GM21529 (cell line): ENCODE measurements at regions not wholly inside any gene's neighbourhood (a gene's known extent, or its start where the extent isn't known, plus 50 kb on each side); places are given as distances from the start of the nearest gene placed in this dataset.
"Not testable (repeated sequence)": the region's sequence is repeated elsewhere in the genome, so short reads cannot be mapped to it uniquely, and the experiment has no call there.

ENCODE experiments used
- ATAC-seq: cut with Tn5 transposase; IDR thresholded peaks from one replicate; pipeline ENCODE4 v1.9.1; 2021; ENCODE audit not compliant: unreplicated experiment

DNA sequence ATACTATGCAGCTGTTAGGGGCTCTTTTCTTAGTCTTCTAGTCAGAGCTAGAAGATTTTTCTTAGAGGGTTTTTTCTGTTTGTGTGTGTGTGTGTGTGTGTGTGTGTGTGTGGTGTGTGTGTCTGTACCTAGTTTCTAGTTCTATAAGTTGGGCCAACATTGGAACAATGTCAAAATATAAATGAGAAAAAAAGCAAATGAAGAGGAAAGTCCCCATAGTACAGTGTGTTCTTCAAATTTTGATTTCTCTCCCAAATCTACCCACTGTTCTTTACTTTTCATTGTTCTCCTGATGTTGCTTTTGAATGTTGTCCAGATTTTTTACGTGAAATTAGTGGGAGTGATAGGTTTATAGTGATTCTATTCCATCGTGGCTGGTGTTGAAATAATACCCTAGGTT is 2153.4 kb upstream of the RAG2 start:
- ATAC-seq: no peak

GRCh38 chr11:38746516-38746915 is 2148.5 kb upstream of the RAG2 start:
- not testable (repeated sequence) for ATAC-seq

GRCh38 chr11:38723361-38723760 is 2125.3 kb upstream of the RAG2 start:
- no peak for ATAC-seq

GRCh38 chr11:38721586-38722315 is 2123.7 kb upstream of the RAG2 start:
- ATAC-seq: no peak

- no peak for ATAC-seq
Measured at GRCh38 chr11:38718659-38719058, 2120.6 kb upstream of the RAG2 start.

DNA sequence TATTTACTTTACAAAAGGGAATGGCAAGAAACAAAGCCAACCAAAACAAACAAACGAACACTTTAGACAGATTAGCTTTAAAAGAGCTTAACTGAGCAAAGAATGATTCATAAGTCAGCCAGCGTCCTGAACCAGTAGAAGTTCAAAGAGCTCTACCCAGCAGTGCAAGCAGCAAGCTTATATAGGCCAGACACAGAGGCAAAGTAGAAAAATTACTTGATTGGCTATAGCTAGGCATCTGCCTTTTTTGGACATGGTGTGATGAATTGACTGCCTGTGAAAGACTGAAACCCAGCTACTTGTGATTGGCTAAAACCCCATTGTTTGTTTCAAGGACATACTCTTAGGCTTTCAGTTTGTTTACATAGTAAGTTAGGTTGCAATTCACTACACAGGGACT is 2120.0 kb upstream of the RAG2 start:
- ATAC-seq: no peak

GRCh38 chr11:38711110-38711509 is 2113.1 kb upstream of the RAG2 start:
- ATAC-seq: no peak

DNA sequence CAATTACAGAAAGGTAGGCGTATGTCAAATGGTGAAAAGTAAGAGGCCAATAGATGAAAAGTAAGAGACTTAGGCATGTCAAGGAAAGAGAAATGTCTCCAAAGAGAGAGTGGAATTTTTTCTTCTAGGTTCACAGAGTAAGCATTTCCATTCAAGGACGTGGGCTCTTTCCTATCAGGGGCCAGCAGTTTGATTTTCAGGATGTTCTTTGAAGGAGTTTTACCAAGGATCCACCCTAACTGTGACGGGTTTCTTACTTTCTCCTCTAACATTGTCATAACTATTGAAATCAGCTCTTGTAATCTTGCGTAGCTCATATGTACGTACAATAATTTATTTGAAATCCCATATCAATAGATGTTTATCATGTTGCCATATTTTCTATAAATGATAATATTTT is 2112.2 kb upstream of the RAG2 start:
- ATAC-seq: no peak

GRCh38 chr11:38700111-38700510 is 2102.1 kb upstream of the RAG2 start:
- ATAC-seq: no peak

DNA sequence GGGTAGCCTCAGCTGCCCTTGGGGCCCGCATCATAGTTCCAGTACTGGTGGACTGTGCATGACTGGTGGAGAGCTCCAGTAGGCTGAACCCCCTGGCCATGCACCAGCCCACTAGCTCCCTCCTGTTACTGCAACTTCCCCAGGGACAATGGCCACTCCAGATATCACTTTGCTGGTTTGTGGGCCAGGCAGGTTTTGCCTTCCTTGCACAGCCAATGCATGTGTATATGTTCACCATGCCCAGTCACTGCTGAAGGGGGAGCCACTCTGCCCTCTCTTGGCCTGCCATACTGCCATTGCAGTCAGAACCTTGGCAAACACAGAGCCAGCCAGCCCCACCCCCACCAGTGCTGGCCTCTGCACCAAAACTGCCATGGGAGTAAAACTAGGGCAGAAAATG is 2095.3 kb upstream of the RAG2 start:
- no peak for ATAC-seq

DNA sequence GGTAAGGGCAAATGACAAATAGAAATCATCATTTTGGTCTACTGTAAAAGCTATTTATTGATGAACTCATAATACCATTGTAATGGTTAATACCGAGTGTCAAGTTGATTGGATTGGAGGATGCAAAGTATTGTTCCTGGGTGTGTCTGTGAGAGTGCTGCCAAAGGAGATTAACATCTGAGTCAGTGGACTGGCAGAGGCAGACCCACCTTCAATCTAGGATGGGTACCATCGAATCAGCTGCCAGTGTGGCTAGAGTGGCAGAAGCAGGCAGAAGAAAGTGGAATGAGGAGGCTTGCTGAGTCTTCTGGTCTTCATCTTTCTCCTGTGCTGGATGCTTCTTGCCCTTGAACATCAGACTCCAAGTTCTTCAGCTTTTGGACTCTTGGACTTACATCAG is 2092.2 kb upstream of the RAG2 start:
- ATAC-seq: not testable (repeated sequence)

GRCh38 chr11:38687008-38687407 is 2089.0 kb upstream of the RAG2 start:
- ATAC-seq: no peak

GRCh38 chr11:38683484-38683883 is 2085.4 kb upstream of the RAG2 start:
- ATAC-seq: no peak

DNA sequence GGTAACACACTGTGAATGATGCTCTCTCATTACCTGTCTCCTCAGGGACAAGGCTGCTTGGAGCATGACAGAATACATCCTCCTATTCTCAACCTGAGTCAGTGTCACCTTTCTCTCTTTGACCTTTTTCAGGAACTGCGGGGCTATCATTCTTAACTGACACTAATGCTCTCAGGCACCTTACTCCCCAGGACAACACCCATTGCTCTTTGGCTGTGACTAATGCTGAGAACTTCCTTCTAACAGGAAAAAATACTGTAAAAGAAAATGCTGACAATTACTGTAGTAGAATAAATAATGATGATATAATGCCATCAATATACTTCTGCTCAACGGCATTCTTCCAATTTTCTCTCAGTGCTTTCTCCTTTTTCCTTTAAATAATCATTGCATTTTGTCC is 2082.7 kb upstream of the RAG2 start:
- no peak for ATAC-seq

DNA sequence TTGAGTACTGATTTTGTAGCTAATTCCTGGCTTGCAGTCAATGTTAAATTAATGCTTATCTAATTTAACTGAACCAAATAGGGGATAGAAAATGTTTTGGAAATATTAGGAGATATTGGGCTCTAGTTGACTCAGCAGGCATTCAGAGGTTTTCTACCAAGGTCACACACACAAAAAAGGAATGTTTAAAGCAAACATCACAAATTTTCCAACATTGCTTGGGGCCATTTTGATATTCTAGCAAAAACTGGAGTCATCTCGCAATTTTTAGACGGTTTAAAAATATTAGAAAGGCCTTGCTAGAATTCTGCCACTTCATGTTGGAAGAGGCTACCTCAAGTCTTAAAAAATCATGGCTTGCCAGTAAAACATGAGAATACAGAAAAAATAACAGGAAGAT is 2082.1 kb upstream of the RAG2 start:
- no peak for ATAC-seq

DNA sequence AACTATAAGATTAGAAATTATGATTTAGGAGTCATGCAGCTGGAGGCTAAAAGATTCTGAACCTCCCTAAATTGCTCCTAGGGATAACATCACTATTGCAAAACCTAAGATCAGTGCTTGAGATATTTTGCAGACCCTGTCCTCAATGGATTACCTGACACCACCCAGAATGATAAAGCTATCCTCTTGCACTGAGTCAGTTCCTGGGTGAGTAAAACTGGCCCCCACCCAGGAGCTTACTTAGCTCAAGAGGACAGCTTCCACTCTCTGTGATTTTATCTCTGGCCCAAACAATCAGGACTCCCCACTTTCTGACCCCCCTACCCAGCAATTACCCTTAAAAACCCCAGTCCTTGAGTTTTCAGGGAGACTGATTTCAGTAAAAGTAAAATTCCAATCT is 2074.4 kb upstream of the RAG2 start:
- no peak for ATAC-seq

DNA sequence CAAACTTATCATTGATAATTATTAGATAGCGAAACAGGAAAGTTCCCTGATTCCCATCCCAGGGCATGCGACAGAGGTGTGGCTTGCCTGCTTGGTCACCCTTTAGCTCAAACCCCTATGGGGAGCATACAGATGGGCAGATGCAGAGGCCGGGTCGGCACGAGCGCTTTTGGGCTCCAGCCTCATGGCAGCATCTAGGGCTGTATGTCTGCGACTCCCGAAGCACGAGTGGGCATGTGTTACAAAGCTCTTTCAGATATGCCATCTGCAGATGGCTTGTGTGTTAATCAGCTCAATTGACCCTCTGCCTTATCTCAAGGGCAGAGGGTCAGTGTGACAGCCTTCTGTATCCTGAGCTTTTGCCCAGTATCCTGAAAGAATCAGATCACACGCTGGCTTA is 2069.3 kb upstream of the RAG2 start:
- ATAC-seq: no peak

- no peak for ATAC-seq
Measured at GRCh38 chr11:38648604-38649003, 2050.6 kb upstream of the RAG2 start.

- ATAC-seq: no peak
Measured at GRCh38 chr11:38646382-38646781, 2048.3 kb upstream of the RAG2 start.

DNA sequence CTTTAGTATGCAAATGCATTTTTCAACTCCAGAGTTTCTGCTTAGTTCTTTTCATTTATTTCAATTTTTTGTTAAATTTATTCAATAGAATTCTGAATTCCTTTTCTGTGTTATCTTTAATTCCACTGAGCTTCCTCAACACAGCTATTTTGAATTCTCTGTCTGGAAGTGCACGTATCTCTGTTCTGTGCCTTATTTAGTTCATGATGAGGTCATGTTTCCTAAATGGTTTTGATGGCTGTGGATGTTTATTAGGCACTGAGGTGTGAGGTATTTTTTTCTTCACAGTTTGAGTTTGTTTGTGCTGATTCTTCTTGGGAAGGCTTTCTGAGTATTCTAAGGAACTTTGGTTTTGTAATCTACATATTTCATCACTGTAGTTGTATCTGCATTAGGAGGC is 2042.8 kb upstream of the RAG2 start:
- ATAC-seq: no peak

- ATAC-seq: no peak
Measured at GRCh38 chr11:38612701-38613100, 2014.7 kb upstream of the RAG2 start.

DNA sequence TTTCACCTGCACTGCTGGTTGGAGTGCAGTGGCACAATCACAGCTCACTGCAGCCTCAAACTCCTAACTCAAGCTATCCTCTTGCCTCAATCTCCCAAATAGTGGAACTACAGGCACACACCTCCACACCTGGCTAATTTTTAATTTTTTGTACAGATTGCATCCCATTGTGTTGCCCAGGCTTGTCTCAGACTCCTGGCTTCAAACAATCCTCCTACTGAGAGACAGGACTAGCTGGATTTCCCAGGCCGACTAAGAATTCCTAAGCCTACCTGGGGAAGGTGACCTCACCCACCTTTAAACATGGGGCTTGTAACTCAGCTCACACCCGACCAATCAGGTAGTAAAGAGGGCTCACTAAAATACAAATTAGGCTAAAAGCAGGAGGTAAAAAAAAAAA is 2003.3 kb upstream of the RAG2 start:
- not testable (repeated sequence) for ATAC-seq

GRCh38 chr11:38598418-38598817 is 2000.4 kb upstream of the RAG2 start:
- no peak for ATAC-seq
